HG03439 (cell line): ENCODE measurements at regions not wholly inside any gene's neighbourhood (a gene's known extent, or its start where the extent isn't known, plus 50 kb on each side); places are given as distances from the start of the nearest gene placed in this dataset.
"Not testable (repeated sequence)": the region's sequence is repeated elsewhere in the genome, so short reads cannot be mapped to it uniquely, and the experiment has no call there.

ENCODE experiments used
- ATAC-seq: cut with Tn5 transposase; IDR thresholded peaks from one replicate; pipeline ENCODE4 v1.9.1; 2021; ENCODE audit warnings: mild to moderate bottlenecking, moderate library complexity; ENCODE audit not compliant: unreplicated experiment

GRCh38 chr6:86284809-86285480 lies 642.3 kb upstream of the SYNCRIP start:
- not testable (repeated sequence) for ATAC-seq

GRCh38 chr6:86283596-86283995 lies 640.9 kb upstream of the SYNCRIP start:
- ATAC-seq, result not testable (repeated sequence)

- no peak for ATAC-seq
Observed at GRCh38 chr6:86276056-86276455, 633.4 kb upstream of the SYNCRIP start.

DNA sequence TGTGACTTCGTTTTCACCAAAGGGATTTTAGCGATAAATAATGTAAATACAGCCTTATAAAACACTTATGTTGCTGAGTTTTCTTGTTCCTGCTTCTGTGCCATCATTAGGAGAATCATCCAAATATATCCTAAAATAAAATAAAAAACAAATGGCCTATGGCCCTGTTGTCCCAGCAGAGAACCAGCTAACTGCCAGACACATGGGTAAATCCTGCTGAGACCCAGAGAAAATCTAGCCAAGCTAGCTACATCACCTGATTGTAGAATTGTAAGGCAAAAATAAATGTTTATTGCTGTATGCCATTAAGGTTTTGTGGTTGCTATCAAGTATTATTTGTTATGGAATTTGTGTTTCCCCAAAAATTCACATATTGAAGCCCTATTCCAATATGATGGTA lies 631.2 kb upstream of the SYNCRIP start:
- ATAC-seq, result no peak

DNA sequence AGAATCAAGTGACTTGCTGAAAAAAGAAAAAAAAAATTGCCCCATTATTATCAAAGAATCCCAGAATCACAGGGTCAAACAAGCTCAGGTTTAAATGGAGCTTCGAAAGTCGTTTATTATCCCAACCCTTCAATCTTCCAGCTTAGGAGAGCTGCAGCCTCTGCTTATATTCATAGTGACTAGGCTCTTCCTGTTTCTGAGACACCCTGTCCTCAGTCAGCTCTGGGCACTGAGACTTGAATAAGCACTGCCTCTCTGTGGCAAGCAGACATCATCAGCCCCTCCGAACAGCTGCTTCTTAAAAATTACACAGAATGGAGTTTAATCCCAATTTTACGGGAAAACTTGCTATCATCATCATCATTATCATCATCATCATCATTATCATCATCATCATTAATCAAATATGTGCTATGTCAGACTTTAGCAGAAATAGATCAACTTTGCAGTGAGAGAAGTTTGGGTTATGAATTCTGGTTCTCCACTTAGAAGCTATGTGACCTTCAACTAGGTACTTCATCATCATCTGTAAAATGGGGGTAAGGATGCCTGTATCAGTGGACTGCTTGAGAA lies 614.0 kb upstream of the SYNCRIP start:
- ATAC-seq, result no peak

DNA sequence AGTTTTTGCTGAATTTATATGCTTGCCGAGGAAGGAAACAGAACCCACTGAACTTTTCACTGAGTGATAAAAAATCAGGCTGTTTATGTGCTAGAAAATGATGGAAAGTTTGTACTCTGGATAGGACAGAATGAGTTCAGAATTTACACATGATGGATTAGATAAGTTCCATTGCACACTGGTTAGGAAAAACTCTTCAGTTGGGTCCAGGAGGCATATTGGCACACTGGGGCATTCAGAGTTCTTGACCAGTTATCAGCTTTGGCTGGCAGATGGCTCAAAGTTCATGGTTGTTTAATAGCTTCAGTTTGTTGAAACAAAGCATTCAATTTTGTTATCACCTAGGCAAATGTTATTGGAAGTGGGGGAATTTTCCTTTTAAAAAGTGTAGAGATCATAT lies 613.3 kb upstream of the SYNCRIP start:
- no peak for ATAC-seq

DNA sequence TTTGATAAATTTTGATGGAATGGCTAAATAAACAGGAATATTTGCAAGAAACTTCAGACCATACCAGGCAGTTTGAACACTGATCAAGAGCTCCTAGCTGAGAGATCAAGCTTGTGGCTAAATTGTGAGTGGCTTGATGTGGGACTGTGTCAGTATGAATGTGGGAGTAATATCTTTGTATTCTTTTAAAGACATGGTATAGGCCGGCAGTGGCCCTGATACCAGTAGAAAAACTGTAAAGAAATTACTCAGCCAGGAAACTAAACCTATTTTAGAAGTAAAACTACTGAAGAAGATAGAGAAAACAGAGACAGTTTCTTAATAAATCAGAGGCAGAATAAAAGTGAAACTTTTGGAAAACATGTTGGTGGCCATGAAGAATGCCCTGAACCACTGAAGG lies 608.4 kb upstream of the SYNCRIP start:
- no peak for ATAC-seq

DNA sequence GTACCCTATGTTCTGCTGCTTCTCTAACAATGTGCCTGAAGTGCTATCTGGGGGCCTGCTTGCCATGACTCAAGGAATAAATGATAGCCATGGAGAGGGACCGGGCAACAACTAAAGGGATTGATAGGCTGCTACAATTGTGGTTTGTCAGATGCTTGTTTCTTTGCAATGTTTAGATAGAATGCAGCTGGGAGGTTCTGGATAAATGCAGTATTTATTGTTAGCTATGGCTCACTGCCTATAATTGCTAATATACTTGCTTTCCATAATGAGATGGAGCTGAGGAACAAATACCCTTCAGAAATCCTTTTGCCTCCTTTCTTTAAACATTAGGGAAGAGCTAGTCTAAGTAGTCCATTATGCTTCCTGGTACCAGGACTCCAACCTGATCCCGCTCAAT lies 575.2 kb upstream of the SYNCRIP start:
- no peak for ATAC-seq

DNA sequence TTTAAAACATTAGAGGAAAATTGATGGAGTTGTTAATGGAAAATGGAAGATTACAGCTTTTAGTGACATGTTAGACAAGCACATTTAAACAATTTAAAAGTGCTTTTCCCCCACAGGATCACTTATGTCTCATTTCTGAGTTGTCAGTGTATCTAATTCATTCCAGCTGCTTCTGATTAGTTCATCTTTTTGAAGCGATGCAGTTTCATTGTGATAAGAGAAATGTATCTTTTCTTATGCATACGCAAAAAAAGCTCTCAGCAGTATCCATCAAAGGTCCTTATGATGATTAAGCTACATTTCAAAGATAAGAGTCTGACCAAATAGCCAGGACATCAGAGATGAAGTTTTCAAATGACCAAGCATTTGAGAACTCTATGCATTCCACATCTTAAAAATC lies 572.6 kb upstream of the SYNCRIP start:
- ATAC-seq, result no peak

- ATAC-seq, result no peak
Observed at GRCh38 chr6:86205980-86206379, 563.3 kb upstream of the SYNCRIP start.

GRCh38 chr6:86203044-86203443 lies 560.4 kb upstream of the SYNCRIP start:
- no peak for ATAC-seq

DNA sequence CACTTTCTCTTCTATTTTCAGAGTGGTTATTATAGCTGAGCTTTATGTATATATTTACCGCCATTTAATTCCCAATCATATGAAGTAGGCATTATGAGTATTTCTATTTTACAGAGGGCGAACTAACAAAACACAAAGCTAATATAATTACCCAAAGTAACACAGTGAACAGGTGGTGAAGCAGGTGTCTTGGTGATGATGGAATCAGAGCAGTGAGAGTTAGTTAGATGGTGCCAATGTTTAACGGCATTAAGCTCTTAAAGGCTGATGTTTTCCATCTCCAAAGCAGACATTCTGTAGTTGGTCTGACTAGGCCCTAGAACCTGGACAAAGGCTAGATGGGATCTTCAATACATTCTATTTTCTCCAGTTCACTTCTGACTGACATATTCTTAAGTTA lies 551.1 kb upstream of the SYNCRIP start:
- no peak for ATAC-seq

DNA sequence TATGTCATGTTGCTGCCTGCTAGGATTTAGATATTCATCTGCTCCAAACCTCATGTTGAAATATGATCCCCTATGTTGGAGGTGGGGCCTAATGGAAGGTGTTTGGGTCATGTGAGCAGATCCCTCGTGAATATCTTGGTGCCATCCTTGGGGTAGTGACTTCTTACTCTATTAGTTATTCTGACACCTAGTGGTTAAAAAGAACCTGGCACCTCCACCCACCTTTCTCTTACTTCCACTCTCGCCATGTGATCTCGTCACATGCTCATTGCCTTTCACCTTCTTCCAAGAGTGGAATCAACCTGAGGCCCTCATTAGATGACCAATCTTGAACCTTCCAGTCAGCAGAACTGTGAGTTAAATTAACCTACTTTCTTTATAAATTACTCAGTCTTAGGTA lies 549.4 kb upstream of the SYNCRIP start:
- ATAC-seq, result peak; percentile 93

DNA sequence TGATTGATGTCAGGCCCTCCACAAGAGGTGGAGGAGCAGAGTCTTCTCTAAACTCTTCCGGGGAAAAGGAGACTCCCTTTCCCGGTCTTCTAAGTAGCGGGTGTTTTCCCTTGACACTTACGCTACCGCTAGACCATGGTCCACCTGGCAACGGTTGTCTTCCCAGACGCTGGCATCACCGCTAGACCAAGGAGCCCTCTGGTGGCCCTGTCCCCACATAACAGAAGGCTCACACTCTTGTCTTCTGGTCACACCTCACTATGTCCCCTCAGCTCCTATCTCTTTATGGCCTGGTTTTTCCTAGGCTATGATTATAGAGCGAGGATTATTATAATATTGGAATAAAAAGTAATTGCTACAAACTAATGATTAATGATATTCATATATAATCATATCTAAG lies 532.5 kb upstream of the SYNCRIP start:
- ATAC-seq, result not testable (repeated sequence)

GRCh38 chr6:86154852-86155251 lies 512.2 kb upstream of the SYNCRIP start:
- ATAC-seq, result no peak

GRCh38 chr6:86153521-86153920 lies 510.8 kb upstream of the SYNCRIP start:
- no peak for ATAC-seq

DNA sequence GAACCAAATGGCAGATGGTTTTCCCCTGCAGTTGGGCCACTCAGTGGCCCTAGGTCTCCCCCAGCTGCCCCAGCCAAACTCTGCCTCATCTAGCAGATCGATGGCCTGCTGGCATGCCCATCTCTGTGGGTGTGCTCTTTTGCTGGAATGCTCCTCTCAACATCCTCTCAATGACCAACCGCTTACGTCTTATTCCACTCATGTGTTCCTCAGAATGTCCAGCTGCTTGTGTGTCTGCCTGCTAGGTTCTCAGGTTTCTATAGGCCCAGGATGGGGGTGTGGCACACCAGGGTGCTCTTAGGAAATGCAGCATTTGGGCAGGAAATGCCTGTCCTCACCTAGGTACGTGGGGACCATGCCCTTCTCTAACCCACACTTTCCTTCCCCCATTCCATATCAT lies 509.9 kb upstream of the SYNCRIP start:
- ATAC-seq, result no peak

DNA sequence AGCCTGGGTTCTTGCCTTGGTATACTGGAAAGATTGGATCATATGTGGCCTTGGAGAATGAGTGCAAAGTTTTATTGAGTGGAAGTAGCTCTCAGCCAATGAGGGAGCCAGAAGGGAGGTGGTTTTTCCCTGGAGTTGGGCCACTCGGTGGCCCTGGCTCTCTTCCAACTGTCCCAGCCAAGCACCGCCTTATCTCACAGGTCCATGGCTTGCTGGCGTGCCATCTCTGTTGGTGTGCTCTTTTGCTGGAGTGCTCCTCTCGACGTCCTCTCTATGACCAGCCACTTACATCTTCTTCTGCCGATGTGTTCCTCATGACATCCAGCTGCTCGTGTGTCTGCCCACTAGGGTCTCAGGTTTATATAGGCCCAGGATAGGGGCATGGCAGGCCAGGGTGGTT lies 505.9 kb upstream of the SYNCRIP start:
- no peak for ATAC-seq

- no peak for ATAC-seq
Observed at GRCh38 chr6:86147859-86148258, 505.2 kb upstream of the SYNCRIP start.

- no peak for ATAC-seq
Observed at GRCh38 chr6:86147311-86147710, 504.6 kb upstream of the SYNCRIP start.

GRCh38 chr6:86146751-86147150 lies 504.1 kb upstream of the SYNCRIP start:
- ATAC-seq, result not testable (repeated sequence)

GRCh38 chr6:86142326-86142725 lies 499.6 kb upstream of the SYNCRIP start:
- ATAC-seq, result no peak
